Loucy (cell line): ENCODE measurements at regions not wholly inside any gene's neighbourhood (a gene's known extent, or its start where the extent isn't known, plus 50 kb on each side); places are given as distances from the start of the nearest gene placed in this dataset.

Experiments used
- EZH2phosphoT487 ChIP-seq: fragments of 200-600 bp; IDR thresholded peaks from 2 replicates; pipeline ENCODE4 v1.6.1; 2018; ENCODE audit warnings: antibody characterized with exemption, mild to moderate bottlenecking, moderate library complexity, borderline replicate concordance
- TF ChIP-seq, protein P1 (sequence below): fragments of 200-600 bp; sonication (generic); conservative IDR thresholded peaks from 2 replicates; pipeline ENCODE4 v1.5.1; 2014; ENCODE audit warnings: mild to moderate bottlenecking, antibody characterized with exemption, low read length

DNA sequence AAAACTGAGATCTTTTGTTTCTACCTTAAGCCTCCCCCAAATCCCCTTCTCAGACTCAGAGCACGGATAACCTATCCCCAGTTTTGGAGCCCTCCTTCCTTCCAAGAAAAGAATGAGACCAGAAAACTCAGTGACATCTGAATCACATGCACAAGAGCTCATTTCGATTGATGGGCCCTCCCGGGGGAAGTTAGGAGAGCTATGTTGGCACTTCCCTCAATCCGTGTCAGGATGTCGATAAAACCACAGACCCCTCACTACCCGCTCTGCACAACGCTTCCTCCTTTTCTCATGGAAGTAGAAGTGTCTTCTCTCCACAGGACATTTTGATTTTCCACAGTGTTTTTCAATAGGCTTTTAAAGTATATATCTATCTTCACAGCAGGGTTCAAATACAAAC, 332.4 kb downstream of the HACE1 start:
- TF ChIP-seq, protein P1, sequence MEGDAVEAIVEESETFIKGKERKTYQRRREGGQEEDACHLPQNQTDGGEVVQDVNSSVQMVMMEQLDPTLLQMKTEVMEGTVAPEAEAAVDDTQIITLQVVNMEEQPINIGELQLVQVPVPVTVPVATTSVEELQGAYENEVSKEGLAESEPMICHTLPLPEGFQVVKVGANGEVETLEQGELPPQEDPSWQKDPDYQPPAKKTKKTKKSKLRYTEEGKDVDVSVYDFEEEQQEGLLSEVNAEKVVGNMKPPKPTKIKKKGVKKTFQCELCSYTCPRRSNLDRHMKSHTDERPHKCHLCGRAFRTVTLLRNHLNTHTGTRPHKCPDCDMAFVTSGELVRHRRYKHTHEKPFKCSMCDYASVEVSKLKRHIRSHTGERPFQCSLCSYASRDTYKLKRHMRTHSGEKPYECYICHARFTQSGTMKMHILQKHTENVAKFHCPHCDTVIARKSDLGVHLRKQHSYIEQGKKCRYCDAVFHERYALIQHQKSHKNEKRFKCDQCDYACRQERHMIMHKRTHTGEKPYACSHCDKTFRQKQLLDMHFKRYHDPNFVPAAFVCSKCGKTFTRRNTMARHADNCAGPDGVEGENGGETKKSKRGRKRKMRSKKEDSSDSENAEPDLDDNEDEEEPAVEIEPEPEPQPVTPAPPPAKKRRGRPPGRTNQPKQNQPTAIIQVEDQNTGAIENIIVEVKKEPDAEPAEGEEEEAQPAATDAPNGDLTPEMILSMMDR: no peak
- TF ChIP-seq EZH2phosphoT487: no peak
